ENCODE measurements at regions not wholly inside any gene's neighbourhood (a gene's known extent, or its start where the extent isn't known, plus 50 kb on each side); places are given as distances from the start of the nearest gene placed in this dataset.

GRCh38 chr4:23266401-23266800 lies 573.7 kb downstream of the GBA3 start:
- no peak for TF ChIP-seq CTCF (IDR thresholded peaks at IDR 0.05)
- TF ChIP-seq EZH2 (IDR thresholded peaks at IDR 0.05; ENCODE audit: borderline replicate concordance, insufficient read depth, low read depth, low read length, poor library complexity, severe bottlenecking), result no peak
